ENCODE measurements at regions not wholly inside any gene's neighbourhood (a gene's known extent, or its start where the extent isn't known, plus 50 kb on each side); places are given as distances from the start of the nearest gene placed in this dataset.

GRCh38 chr20:58129721-58130151 lies 98.7 kb downstream of the ANKRD60 start:
- TF ChIP-seq SIN3A (IDR thresholded peaks at IDR 0.05; ENCODE audit: borderline replicate concordance, insufficient read depth, low read length) (no peak), POLR2AphosphoS5 (IDR thresholded peaks at IDR 0.05; ENCODE audit: low read depth, low read length) (no peak), TAF1 (IDR thresholded peaks at IDR 0.05; ENCODE audit: borderline replicate concordance, insufficient read depth, low read length) (no peak)
